ENCODE measurements at regions not wholly inside any gene's neighbourhood (a gene's known extent, or its start where the extent isn't known, plus 50 kb on each side); places are given as distances from the start of the nearest gene placed in this dataset.
"Not testable (repeated sequence)": the region's sequence is repeated elsewhere in the genome, so short reads cannot be mapped to it uniquely, and the experiment has no call there.

- H3K27me3 ChIP-seq (ENCODE audit: control insufficient read depth in 1 of 2, insufficient read depth in 2 of 2, low read length in 2 of 2) = no peaks in the 10 kb centered on the region
- no peaks in the 10 kb centered on the region for H3K9me3 ChIP-seq (ENCODE audit: control insufficient read depth in 2 of 2, low read length in 2 of 2)
- H3K36me3 ChIP-seq (ENCODE audit: control insufficient read depth in 2 of 2, insufficient read depth in 2 of 2, low read length in 2 of 2) = no peaks in the 10 kb centered on the region
- no peaks in the 10 kb centered on the region for H3K4me1 ChIP-seq (ENCODE audit: control insufficient read depth, insufficient read depth, low read length)
- no peak overlapping the region for H3K27ac ChIP-seq (ENCODE audit: low read length)
- H3K9ac ChIP-seq (ENCODE audit: low read length in 2 of 2) = no peak overlapping the region
- no peak overlapping the region for H3K4me3 ChIP-seq (ENCODE audit: low read length in 2 of 2)
Observed at GRCh38 chr5:21007781-21008180, 1019.8 kb upstream of the CDH18 start.

GRCh38 chr5:20988933-20989332 lies 1000.9 kb upstream of the CDH18 start:
- not testable (repeated sequence) for H3K9me3 ChIP-seq (ENCODE audit: control insufficient read depth in 2 of 2, low read length in 2 of 2); H3K27me3 ChIP-seq (ENCODE audit: control insufficient read depth in 1 of 2, insufficient read depth in 2 of 2, low read length in 2 of 2); H3K36me3 ChIP-seq (ENCODE audit: control insufficient read depth in 2 of 2, insufficient read depth in 2 of 2, low read length in 2 of 2); H3K27ac ChIP-seq (ENCODE audit: low read length); H3K4me3 ChIP-seq (ENCODE audit: low read length in 2 of 2); H3K4me1 ChIP-seq (ENCODE audit: control insufficient read depth, insufficient read depth, low read length); H3K9ac ChIP-seq (ENCODE audit: low read length in 2 of 2)

GRCh38 chr5:20985754-20986153 lies 997.8 kb upstream of the CDH18 start:
- Histone ChIP-seq H3K27ac (ENCODE audit: low read length) (no peak overlapping the region), H3K36me3 (ENCODE audit: control insufficient read depth in 2 of 2, insufficient read depth in 2 of 2, low read length in 2 of 2) (no peaks in the 10 kb centered on the region), H3K9ac (ENCODE audit: low read length in 2 of 2) (no peak overlapping the region), H3K4me1 (ENCODE audit: control insufficient read depth, insufficient read depth, low read length) (no peaks in the 10 kb centered on the region), H3K4me3 (ENCODE audit: low read length in 2 of 2) (no peak overlapping the region), H3K9me3 (ENCODE audit: control insufficient read depth in 2 of 2, low read length in 2 of 2) (peaks cover 3 to 6% of the 10 kb centered on the region in 2 donors), H3K27me3 (ENCODE audit: control insufficient read depth in 1 of 2, insufficient read depth in 2 of 2, low read length in 2 of 2) (no peaks in the 10 kb centered on the region)

GRCh38 chr5:20974426-20974825 lies 986.4 kb upstream of the CDH18 start:
- H3K4me3 ChIP-seq (ENCODE audit: low read length in 2 of 2) = no peak overlapping the region
- H3K4me1 ChIP-seq (ENCODE audit: control insufficient read depth, insufficient read depth, low read length) = no peaks in the 10 kb centered on the region
- H3K27ac ChIP-seq (ENCODE audit: low read length) = no peak overlapping the region
- no peaks in the 10 kb centered on the region for H3K27me3 ChIP-seq (ENCODE audit: control insufficient read depth in 1 of 2, insufficient read depth in 2 of 2, low read length in 2 of 2)
- no peaks in the 10 kb centered on the region for H3K36me3 ChIP-seq (ENCODE audit: control insufficient read depth in 2 of 2, insufficient read depth in 2 of 2, low read length in 2 of 2)
- no peaks in the 10 kb centered on the region for H3K9me3 ChIP-seq (ENCODE audit: control insufficient read depth in 2 of 2, low read length in 2 of 2)
- no peak overlapping the region for H3K9ac ChIP-seq (ENCODE audit: low read length in 2 of 2)

GRCh38 chr5:20972419-20972925 lies 984.5 kb upstream of the CDH18 start:
- Histone ChIP-seq H3K27me3 (ENCODE audit: control insufficient read depth in 1 of 2, insufficient read depth in 2 of 2, low read length in 2 of 2) (no peaks in the 10 kb centered on the region), H3K4me3 (ENCODE audit: low read length in 2 of 2) (peak overlapping the region in 1 of 2 donors; percentile 50), H3K4me1 (ENCODE audit: control insufficient read depth, insufficient read depth, low read length) (no peaks in the 10 kb centered on the region), H3K9me3 (ENCODE audit: control insufficient read depth in 2 of 2, low read length in 2 of 2) (no peaks in the 10 kb centered on the region), H3K36me3 (ENCODE audit: control insufficient read depth in 2 of 2, insufficient read depth in 2 of 2, low read length in 2 of 2) (no peaks in the 10 kb centered on the region), H3K9ac (ENCODE audit: low read length in 2 of 2) (no peak overlapping the region), H3K27ac (ENCODE audit: low read length) (no peak overlapping the region)

- no peaks in the 10 kb centered on the region for H3K4me1 ChIP-seq (ENCODE audit: control insufficient read depth, insufficient read depth, low read length)
- no peak overlapping the region for H3K9ac ChIP-seq (ENCODE audit: low read length in 2 of 2)
- H3K36me3 ChIP-seq (ENCODE audit: control insufficient read depth in 2 of 2, insufficient read depth in 2 of 2, low read length in 2 of 2) = no peaks in the 10 kb centered on the region
- H3K27ac ChIP-seq (ENCODE audit: low read length) = no peak overlapping the region
- no peak overlapping the region for H3K4me3 ChIP-seq (ENCODE audit: low read length in 2 of 2)
- no peaks in the 10 kb centered on the region for H3K9me3 ChIP-seq (ENCODE audit: control insufficient read depth in 2 of 2, low read length in 2 of 2)
- no peaks in the 10 kb centered on the region for H3K27me3 ChIP-seq (ENCODE audit: control insufficient read depth in 1 of 2, insufficient read depth in 2 of 2, low read length in 2 of 2)
Observed at GRCh38 chr5:20959347-20959746, 971.3 kb upstream of the CDH18 start.

- Histone ChIP-seq H3K27ac (ENCODE audit: low read length) (no peak overlapping the region), H3K4me1 (ENCODE audit: control insufficient read depth, insufficient read depth, low read length) (no peaks in the 10 kb centered on the region), H3K4me3 (ENCODE audit: low read length in 2 of 2) (no peak overlapping the region), H3K27me3 (ENCODE audit: control insufficient read depth in 1 of 2, insufficient read depth in 2 of 2, low read length in 2 of 2) (no peaks in the 10 kb centered on the region), H3K36me3 (ENCODE audit: control insufficient read depth in 2 of 2, insufficient read depth in 2 of 2, low read length in 2 of 2) (no peaks in the 10 kb centered on the region), H3K9ac (ENCODE audit: low read length in 2 of 2) (no peak overlapping the region), H3K9me3 (ENCODE audit: control insufficient read depth in 2 of 2, low read length in 2 of 2) (no peaks in the 10 kb centered on the region)
Observed at GRCh38 chr5:20958641-20959040, 970.6 kb upstream of the CDH18 start.

- H3K27ac ChIP-seq (ENCODE audit: low read length) = no peak overlapping the region
- no peaks in the 10 kb centered on the region for H3K4me1 ChIP-seq (ENCODE audit: control insufficient read depth, insufficient read depth, low read length)
- H3K36me3 ChIP-seq (ENCODE audit: control insufficient read depth in 2 of 2, insufficient read depth in 2 of 2, low read length in 2 of 2) = no peaks in the 10 kb centered on the region
- H3K9me3 ChIP-seq (ENCODE audit: control insufficient read depth in 2 of 2, low read length in 2 of 2) = no peaks in the 10 kb centered on the region
- no peak overlapping the region for H3K9ac ChIP-seq (ENCODE audit: low read length in 2 of 2)
- no peaks in the 10 kb centered on the region for H3K27me3 ChIP-seq (ENCODE audit: control insufficient read depth in 1 of 2, insufficient read depth in 2 of 2, low read length in 2 of 2)
- H3K4me3 ChIP-seq (ENCODE audit: low read length in 2 of 2) = no peak overlapping the region
Observed at GRCh38 chr5:20956134-20956533, 968.1 kb upstream of the CDH18 start.

- H3K9ac ChIP-seq (ENCODE audit: low read length in 2 of 2) = no peak overlapping the region
- no peaks in the 10 kb centered on the region for H3K9me3 ChIP-seq (ENCODE audit: control insufficient read depth in 2 of 2, low read length in 2 of 2)
- H3K27me3 ChIP-seq (ENCODE audit: control insufficient read depth in 1 of 2, insufficient read depth in 2 of 2, low read length in 2 of 2) = no peaks in the 10 kb centered on the region
- H3K27ac ChIP-seq (ENCODE audit: low read length) = no peak overlapping the region
- H3K36me3 ChIP-seq (ENCODE audit: control insufficient read depth in 2 of 2, insufficient read depth in 2 of 2, low read length in 2 of 2) = no peaks in the 10 kb centered on the region
- H3K4me1 ChIP-seq (ENCODE audit: control insufficient read depth, insufficient read depth, low read length) = no peaks in the 10 kb centered on the region
- no peak overlapping the region for H3K4me3 ChIP-seq (ENCODE audit: low read length in 2 of 2)
Observed at GRCh38 chr5:20949636-20950035, 961.6 kb upstream of the CDH18 start.

GRCh38 chr5:20943183-20943971 lies 955.4 kb upstream of the CDH18 start:
- not testable (repeated sequence) for H3K4me3 ChIP-seq (ENCODE audit: low read length in 2 of 2); H3K36me3 ChIP-seq (ENCODE audit: control insufficient read depth in 2 of 2, insufficient read depth in 2 of 2, low read length in 2 of 2); H3K9ac ChIP-seq (ENCODE audit: low read length in 2 of 2); H3K27me3 ChIP-seq (ENCODE audit: control insufficient read depth in 1 of 2, insufficient read depth in 2 of 2, low read length in 2 of 2); H3K4me1 ChIP-seq (ENCODE audit: control insufficient read depth, insufficient read depth, low read length); H3K9me3 ChIP-seq (ENCODE audit: control insufficient read depth in 2 of 2, low read length in 2 of 2); H3K27ac ChIP-seq (ENCODE audit: low read length)

GRCh38 chr5:20942603-20943002 lies 954.6 kb upstream of the CDH18 start:
- H3K4me3 ChIP-seq (ENCODE audit: low read length in 2 of 2); H3K4me1 ChIP-seq (ENCODE audit: control insufficient read depth, insufficient read depth, low read length); H3K9ac ChIP-seq (ENCODE audit: low read length in 2 of 2); H3K36me3 ChIP-seq (ENCODE audit: control insufficient read depth in 2 of 2, insufficient read depth in 2 of 2, low read length in 2 of 2); H3K27ac ChIP-seq (ENCODE audit: low read length); H3K9me3 ChIP-seq (ENCODE audit: control insufficient read depth in 2 of 2, low read length in 2 of 2); H3K27me3 ChIP-seq (ENCODE audit: control insufficient read depth in 1 of 2, insufficient read depth in 2 of 2, low read length in 2 of 2): not testable (repeated sequence)

Data from stomach smooth muscle (tissue), 2 donors.